SKM-1 treated with dmso at 0.1 percent for 144 hours (cell line): ENCODE measurements at regions not wholly inside any gene's neighbourhood (a gene's known extent, or its start where the extent isn't known, plus 50 kb on each side); places are given as distances from the start of the nearest gene placed in this dataset.
"Not testable (repeated sequence)": the region's sequence is repeated elsewhere in the genome, so short reads cannot be mapped to it uniquely, and the experiment has no call there.

Experiments used
- DNase-seq: peaks from one replicate; lab custom pipeline; 2025; ENCODE audit not compliant: unreplicated experiment; lab: John Stamatoyannopoulos, UW

DNA sequence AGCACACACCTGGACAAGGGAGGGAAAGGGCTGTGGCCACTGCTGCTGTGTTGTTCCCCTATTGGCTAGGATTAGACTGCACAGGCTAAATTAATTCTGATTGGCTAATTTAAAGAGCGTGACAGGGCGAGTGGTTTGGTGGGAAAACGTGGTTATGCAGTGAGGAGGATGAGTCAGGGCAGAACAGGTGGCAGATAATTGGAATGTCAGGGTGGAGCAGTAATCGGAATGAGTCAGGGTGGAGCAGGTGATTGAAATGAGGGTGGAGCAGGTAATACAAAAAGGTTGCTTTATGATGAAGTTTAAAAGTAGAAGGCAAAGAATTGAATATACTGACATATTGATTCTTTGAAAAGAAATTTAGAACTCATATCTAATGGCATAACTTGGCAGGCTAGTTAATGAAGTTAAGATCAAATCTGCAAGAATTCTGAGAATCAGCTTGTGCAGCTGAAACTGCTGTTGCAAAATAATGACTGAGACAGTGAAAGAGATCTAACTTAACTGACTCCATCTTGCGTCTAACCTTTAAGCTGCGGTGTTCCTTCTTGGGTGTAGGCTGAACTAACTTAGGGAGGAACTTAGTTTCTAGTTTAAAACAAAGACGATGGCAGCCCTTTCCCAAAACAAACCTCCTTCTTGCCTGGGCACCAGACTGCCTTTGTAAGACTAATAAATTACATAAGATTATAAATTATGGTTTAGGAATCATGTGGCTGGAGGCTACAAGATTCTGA is 174.3 kb downstream of the UTP18 start:
- DNase-seq, result no peak

DNA sequence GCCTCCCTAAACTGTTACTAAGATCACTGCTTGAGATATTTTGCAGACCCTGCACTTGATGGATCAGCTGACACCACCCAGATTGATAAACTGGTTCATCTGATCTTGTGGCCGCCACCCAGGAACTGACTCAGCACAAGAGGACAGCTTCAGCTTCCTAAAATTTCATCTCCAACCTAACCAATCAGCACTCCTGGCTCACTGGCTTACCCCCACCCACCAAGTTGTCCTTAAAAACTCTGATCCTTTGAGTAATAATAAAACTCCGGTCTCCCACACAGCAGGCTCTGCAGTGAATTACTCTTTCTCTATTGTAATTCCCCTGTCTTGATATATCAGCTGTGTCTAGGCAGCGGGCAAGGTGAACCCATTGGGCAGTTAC is 174.8 kb downstream of the UTP18 start:
- no peak for DNase-seq

DNA sequence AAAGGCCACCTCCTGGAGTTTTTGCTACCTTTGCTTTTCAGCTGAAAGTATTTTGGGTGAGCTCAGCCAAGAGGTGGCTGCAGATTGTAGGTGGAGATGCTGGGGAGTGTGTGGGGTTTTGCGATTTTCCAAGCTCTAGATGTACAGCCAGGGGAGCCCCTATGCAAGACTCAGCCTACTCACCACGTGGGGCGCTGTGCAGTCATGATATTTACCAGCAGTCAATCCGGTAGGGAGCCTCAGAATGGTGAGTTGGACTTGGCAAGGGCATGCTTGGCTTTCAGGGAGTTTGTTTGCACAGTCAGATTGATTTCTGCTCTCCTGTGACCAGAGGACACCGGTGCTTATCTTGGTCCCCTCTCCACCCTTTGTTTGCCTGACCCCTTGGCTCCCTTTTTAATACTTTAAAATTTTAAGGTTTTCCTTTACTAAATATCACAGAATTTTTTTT is 175.3 kb downstream of the UTP18 start:
- DNase-seq, result peak; percentile 8

- DNase-seq, result no peak
Measured at GRCh38 chr17:51439395-51440229, 179.3 kb downstream of the UTP18 start.

DNA sequence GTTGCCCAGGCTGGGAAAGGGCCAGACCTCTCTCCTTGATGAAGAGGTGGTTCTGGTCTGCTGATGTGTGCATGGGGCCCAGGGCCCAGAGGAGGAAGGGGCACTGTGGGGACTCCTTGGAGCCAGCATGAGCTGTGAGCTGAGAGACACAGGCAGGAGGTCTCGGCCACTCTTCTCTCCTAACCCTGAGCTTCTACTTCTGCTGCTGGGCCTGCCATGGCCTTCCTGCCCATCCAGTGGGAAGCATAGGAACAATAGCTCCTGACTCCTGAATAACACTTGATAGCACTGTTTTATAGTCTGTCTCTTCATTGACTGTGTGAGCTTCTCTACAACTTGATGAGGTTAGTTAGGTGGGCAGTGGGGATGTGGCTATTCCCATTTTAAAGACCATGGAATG is 181.1 kb downstream of the UTP18 start:
- DNase-seq, result no peak

DNA sequence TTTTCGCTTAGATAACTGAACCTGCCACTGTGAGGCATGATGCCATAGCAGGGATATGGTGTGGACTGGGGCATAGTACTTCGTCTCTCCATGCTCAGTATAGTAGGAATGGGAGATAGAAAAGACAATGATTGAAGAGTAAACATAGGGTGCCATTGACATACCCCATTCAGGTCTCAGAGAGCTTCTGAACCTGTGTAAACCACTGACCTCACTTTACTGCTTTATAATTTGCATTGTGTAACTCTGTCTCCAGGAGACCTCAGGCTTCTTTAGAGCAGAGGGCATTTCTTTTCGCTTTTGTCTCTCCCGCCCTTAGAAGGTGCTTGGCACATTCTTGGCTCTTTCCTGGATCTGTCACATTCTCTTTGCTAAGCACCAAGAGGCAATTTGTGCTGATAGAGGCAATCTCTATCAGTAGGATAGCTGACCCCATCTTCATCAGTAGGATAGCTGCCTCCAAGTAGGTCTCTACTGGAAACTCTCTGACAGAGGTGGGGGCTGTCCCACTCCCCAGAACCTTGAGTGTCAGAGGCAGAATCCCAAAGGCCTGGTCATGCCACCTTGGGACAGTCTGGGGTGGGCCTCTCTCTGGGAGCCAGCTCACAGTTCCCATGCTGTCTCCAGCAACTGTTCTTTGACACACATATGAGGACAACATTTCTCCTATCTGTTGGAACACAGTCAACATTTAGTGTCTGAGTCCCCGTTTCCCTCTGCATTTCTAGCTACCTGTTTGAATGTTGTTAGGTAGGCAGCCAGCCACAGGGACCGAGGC is 181.9 kb downstream of the UTP18 start:
- DNase-seq, result no peak

DNA sequence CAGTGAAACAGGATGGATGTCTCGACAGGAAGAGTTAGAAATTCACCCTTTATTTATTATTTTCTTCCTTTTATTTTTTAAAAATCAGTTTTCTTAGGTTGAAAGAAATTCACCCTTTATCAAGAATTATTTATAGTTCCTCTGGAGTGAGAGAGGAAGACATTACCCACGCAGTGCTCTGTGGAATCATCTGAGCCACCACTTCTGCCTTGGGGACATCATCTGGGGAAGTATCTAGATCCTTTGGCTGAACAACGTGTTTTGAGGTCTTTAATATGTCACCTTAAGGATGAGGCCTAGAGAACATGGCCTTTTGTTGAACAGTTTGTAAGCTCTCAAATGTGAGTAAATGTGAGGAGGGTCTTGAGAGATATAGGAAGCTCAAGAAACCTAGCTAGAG is 183.3 kb downstream of the UTP18 start:
- no peak for DNase-seq

GRCh38 chr17:51445946-51446345 is 185.6 kb downstream of the UTP18 start:
- DNase-seq, result no peak

GRCh38 chr17:51454456-51454978 is 194.2 kb downstream of the UTP18 start:
- no peak for DNase-seq

GRCh38 chr17:51455211-51455610 is 194.9 kb downstream of the UTP18 start:
- DNase-seq, result no peak

GRCh38 chr17:51455931-51456330 is 195.6 kb downstream of the UTP18 start:
- DNase-seq, result no peak

- DNase-seq, result no peak
Measured at GRCh38 chr17:51456942-51457341, 196.6 kb downstream of the UTP18 start.

GRCh38 chr17:51461578-51462004 is 201.2 kb downstream of the UTP18 start:
- no peak for DNase-seq

GRCh38 chr17:51463353-51463752 is 203.0 kb downstream of the UTP18 start:
- no peak for DNase-seq

DNA sequence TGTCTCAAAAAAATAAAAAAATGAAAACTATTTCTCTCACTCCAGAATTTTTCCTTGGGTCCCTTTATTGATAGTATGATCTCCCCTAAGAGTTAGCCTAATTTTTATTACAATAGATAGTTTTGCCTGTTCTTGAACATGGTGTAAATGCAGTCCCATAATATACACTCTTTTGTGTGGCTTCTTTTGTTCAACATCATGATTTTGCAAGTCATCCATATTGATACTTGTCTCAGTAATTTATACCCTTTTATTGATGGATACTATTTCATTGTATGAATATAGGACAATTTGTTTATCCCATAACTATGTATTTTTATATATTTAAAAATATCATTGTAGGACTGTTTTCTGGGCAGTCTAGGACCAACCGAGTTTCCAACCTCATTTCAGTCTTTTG is 207.0 kb downstream of the UTP18 start:
- DNase-seq, result no peak

GRCh38 chr17:51472670-51473205 is 212.4 kb downstream of the UTP18 start:
- DNase-seq, result no peak

GRCh38 chr17:51474764-51475163 is 214.4 kb downstream of the UTP18 start:
- no peak for DNase-seq

DNA sequence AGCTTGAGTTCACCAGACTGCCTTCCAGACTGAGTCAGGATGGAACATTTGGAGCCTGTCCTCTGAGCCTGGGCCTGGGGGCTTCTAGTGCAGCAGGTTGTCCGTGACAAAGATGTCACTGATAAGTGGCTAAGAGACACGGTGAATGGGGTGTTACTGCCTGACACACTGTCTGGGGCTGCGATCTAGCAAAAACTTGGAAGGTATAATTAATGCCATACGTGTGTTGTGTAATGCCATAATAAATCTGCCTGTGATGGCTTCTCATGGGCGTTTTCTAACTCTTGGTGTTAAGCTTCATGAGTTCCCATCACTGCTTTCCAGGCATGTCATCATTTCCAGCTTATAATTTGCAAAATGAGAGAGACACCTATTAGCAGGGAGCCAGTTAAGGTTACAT is 215.4 kb downstream of the UTP18 start:
- no peak for DNase-seq

DNA sequence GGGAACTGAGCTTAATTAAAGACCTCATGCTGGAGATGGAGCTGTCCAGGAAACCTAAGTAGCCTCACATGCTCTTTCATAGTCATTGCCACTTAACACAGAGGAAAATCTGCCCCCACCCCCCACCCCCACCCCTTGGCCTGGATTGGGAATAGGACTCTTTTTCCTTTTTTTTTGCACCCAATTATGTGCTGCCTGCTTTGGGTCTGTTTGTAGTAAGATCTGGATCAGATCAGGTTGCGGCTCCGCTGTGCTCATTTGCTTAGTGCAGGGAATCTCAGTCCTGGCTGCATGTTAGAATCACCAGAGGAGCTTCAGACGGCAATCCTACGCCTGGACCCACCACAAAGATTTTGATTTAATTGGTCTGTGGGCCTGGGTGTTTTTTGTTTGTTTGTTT is 219.0 kb downstream of the UTP18 start:
- no peak for DNase-seq

- DNase-seq, result no peak
Measured at GRCh38 chr17:51481370-51481769, 221.0 kb downstream of the UTP18 start.

- DNase-seq, result not testable (repeated sequence)
Measured at GRCh38 chr17:51482248-51482647, 221.9 kb downstream of the UTP18 start.
